ENCODE measurements at regions not wholly inside any gene's neighbourhood (a gene's known extent, or its start where the extent isn't known, plus 50 kb on each side); places are given as distances from the start of the nearest gene placed in this dataset.

DNA sequence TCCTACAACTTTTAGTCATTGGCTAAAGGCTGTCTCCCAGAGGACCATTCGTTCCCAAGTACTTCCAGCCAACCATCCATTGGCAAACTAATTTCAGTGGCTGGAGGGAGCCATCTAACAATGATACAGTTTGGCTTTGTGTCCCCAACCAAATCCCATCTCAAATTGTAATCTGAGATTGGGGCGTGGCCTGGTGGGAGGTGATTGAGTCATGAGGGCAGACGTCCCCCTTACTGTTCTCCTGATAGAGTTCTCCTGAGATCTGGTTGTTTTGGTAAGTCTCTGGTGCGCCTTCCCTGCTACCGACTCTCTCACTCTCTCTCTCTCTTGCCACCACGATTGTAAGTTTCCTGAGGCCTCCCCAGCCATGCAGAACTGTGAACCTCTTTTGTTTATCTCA, 99.7 kb upstream of the FUT8 start:
- TF ChIP-seq, protein P1, sequence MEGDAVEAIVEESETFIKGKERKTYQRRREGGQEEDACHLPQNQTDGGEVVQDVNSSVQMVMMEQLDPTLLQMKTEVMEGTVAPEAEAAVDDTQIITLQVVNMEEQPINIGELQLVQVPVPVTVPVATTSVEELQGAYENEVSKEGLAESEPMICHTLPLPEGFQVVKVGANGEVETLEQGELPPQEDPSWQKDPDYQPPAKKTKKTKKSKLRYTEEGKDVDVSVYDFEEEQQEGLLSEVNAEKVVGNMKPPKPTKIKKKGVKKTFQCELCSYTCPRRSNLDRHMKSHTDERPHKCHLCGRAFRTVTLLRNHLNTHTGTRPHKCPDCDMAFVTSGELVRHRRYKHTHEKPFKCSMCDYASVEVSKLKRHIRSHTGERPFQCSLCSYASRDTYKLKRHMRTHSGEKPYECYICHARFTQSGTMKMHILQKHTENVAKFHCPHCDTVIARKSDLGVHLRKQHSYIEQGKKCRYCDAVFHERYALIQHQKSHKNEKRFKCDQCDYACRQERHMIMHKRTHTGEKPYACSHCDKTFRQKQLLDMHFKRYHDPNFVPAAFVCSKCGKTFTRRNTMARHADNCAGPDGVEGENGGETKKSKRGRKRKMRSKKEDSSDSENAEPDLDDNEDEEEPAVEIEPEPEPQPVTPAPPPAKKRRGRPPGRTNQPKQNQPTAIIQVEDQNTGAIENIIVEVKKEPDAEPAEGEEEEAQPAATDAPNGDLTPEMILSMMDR (conservative IDR thresholded peaks at IDR 0.05): no peak
- no peak for TF ChIP-seq ZFX (IDR thresholded peaks at IDR 0.05)

Measured in C4-2B (cell line).